Astrocyte of the cerebellum (primary cell): ENCODE measurements at regions not wholly inside any gene's neighbourhood (a gene's known extent, or its start where the extent isn't known, plus 50 kb on each side); places are given as distances from the start of the nearest gene placed in this dataset.

Source experiments
- DNase-seq: peaks from one replicate; pipeline ENCODE4 v3.0.0-alpha.2; 2011; ENCODE audit warnings: low read depth
- H3K4me3 ChIP-seq: 2 replicates; pipeline ENCODE4 v1.5.1; 2011; ENCODE audit warnings: mild to moderate bottlenecking, low read depth, low read length, moderate library complexity
- CTCF ChIP-seq: IDR thresholded peaks from 2 replicates; pipeline ENCODE4 v1.5.1; 2012; ENCODE audit warnings: low read length, low read depth, moderate library complexity, mild to moderate bottlenecking; ENCODE audit errors: missing control alignments
- in situ Hi-C: cut with HindIII; loops from 2 replicates; pipeline ENCODE4 v1.10.0; 2017; ENCODE audit warnings: low sequenced_read_pairs

DNA sequence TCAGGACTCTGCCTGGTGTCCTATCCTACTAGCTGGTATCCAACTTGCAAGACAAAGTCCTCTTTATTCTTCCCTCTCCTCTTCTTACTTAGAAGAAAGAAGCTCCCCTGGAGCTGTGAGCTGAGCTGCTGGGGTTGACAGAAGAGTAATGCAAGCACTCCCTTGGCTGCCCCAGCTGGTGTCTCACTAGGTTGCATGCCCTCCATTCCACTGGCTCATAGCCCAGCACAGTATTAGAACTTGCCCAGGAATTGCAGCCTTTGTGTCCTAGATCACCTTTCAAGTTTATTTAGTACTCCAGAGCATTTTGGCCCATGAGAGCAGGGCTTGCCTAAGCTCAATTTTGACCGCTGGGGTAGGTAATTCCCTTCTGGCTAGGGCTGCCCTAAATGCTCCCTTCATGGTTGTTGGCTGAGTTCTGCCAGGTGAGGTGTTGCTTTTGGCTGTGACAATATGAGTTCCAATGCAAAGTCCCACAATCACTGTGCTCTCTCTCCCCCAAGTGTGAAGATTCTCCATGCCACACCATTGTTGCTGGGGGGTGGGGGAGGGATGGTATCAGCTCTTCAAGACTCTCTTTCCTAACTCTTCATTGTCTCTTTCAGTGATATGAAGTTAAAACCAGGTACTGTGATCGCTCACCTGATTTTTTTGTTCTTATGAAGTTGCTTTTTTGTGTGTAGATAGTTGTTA, 317.4 kb upstream of the DDHD1 start:
- no peak for TF ChIP-seq CTCF
- in situ Hi-C loops: no loop called here
- no peak overlapping the region for H3K4me3 ChIP-seq
- DNase-seq: no peak

DNA sequence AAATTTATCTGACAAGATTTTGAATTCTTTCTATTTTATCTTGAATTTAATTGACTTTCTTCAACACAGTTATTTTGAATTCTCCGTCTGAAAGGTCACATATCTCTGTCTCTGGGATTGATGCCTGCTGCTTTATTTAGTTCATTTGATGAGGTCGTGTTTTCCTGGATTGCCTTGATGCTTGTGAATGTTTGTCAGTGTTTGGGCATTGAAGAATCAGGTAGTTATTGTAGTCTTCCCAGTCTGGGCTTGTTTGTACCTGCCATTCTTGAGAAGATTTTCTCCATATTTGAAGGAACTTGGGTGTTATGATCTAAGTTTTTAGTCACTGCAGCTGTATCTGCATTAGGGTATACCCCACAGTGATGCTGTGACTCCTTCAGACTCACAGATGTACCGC, 315.8 kb upstream of the DDHD1 start:
- DNase-seq: no peak
- no peak for TF ChIP-seq CTCF
- H3K4me3 ChIP-seq: no peak overlapping the region
- in situ Hi-C loops: no loop called here

DNA sequence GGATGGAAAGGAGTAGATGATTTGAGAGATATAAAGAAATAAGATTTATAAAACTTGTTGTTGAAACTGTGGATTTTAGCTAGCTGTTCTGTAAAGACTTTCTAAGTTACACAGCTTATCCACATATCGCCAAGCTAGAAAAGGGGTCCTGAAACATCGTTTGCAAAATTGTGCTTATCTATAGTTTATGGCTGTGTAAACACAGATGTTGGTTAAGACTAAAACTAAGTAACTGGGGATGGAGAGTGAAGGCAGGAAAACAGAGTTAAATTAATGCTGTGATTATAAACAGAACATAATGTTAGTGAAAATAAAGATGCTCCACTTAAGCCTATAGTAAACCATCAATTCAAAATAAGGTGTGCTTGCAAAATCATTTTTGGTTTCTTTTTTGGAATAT, 311.3 kb upstream of the DDHD1 start:
- in situ Hi-C loops: no loop called here
- no peak for TF ChIP-seq CTCF
- no peak overlapping the region for H3K4me3 ChIP-seq

DNA sequence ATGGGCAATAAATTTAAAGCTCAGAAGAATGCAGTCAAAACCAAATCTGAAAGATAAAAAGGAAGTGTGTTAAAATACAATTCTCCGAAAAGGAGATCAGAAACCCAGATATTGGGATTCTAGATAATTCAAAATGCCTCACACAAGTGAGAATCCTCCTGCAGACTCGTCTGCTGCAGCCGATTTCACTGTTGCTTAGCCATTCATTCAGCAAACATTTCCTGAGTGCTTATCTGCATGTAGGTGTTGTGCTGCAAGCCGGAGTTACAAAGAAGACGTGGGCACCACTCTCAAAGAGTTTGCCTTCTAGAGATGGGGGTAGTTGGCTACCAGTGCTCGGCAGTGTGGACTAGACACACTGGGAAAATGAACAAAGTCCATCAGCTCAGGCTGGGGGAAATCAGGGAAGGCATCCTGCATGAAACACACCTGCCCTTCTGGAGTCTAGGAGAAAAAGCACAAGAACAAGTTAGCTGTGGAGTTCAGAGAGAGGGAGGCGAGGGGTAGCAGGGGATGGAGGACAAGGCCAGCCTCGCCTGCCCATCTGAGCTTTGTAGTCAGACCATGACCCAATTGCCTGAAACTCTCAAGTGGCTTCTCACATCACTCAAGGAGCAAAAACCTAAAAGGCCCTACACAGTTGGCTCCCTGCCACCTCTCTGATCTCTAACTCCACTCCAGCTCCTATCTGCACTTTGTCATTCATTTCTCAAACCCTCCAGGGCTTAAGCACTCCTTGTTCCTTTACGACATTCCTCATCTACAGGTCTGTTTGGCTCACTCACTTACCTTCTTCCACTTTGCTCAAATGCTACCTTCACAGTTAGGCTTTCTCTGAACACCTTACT, 310.0 kb upstream of the DDHD1 start:
- TF ChIP-seq CTCF: no peak
- H3K4me3 ChIP-seq: no peak overlapping the region
- in situ Hi-C loops: no loop called here
- DNase-seq: no peak

More for the DNA sequence above, 311.3 kb upstream of the DDHD1 start:
- no peak for DNase-seq

GRCh38 chr14:53461858-53462257, 308.7 kb upstream of the DDHD1 start:
- TF ChIP-seq CTCF: no peak
- in situ Hi-C loops: no loop called here

GRCh38 chr14:53460544-53460943, 307.4 kb upstream of the DDHD1 start:
- TF ChIP-seq CTCF: no peak
- H3K4me3 ChIP-seq: no peak overlapping the region
- in situ Hi-C loops: no loop called here
- no peak for DNase-seq

More at GRCh38 chr14:53461858-53462257, 308.7 kb upstream of the DDHD1 start:
- DNase-seq: no peak
- no peak overlapping the region for H3K4me3 ChIP-seq
